Glutamatergic neuron (in vitro differentiated cells): ENCODE measurements at regions not wholly inside any gene's neighbourhood (a gene's known extent, or its start where the extent isn't known, plus 50 kb on each side); places are given as distances from the start of the nearest gene placed in this dataset.

Experiments used
- DNase-seq: peaks from one replicate; pipeline ENCODE4 v3.0.0; 2022
- H3K27ac Mint-ChIP-seq: one replicate; pipeline ENCODE4 v1.8.0; 2020; ENCODE audit warnings: mild to moderate bottlenecking, mixed read lengths, inconsistent platforms; ENCODE audit not compliant: unreplicated experiment
- H3K27me3 Mint-ChIP-seq: one replicate; pipeline ENCODE4 v1.8.0; 2020; ENCODE audit warnings: mild to moderate bottlenecking, moderate library complexity, mixed read lengths, inconsistent platforms; ENCODE audit not compliant: unreplicated experiment
- H3K36me3 Mint-ChIP-seq: one replicate; pipeline ENCODE4 v1.8.0; 2020; ENCODE audit warnings: mild to moderate bottlenecking, mixed read lengths, inconsistent platforms; ENCODE audit not compliant: unreplicated experiment
- H3K4me1 Mint-ChIP-seq: one replicate; pipeline ENCODE4 v1.8.0; 2020; ENCODE audit warnings: mild to moderate bottlenecking, low read depth, mixed read lengths, inconsistent platforms; ENCODE audit not compliant: unreplicated experiment
- H3K4me3 Mint-ChIP-seq: one replicate; pipeline ENCODE4 v1.8.0; 2020; ENCODE audit warnings: mild to moderate bottlenecking, mixed read lengths, inconsistent platforms; ENCODE audit not compliant: unreplicated experiment
- H3K9me3 Mint-ChIP-seq: one replicate; pipeline ENCODE4 v1.8.0; 2020; ENCODE audit warnings: mild to moderate bottlenecking, moderate library complexity, mixed read lengths, inconsistent platforms; ENCODE audit not compliant: unreplicated experiment
- CTCF ChIP-seq: fragments of 200-600 bp; sonication (generic); IDR thresholded peaks from one replicate; pipeline ENCODE4 v1.5.0; 2021; ENCODE audit not compliant: partially characterized antibody, unreplicated experiment

GRCh38 chr18:2281086-2281485 is 290.2 kb downstream of the METTL4 start:
- Mint-ChIP-seq H3K4me3 (no peak overlapping the region), H3K4me1 (no peaks in the 10 kb centered on the region), H3K36me3 (no peaks in the 10 kb centered on the region), H3K9me3 (no peaks in the 10 kb centered on the region), H3K27ac (no peak overlapping the region), H3K27me3 (no peaks in the 10 kb centered on the region)
- TF ChIP-seq CTCF: no peak
- no peak for DNase-seq

- no peaks in the 10 kb centered on the region for H3K36me3 Mint-ChIP-seq
- no peak overlapping the region for H3K27ac Mint-ChIP-seq
- H3K9me3 Mint-ChIP-seq: no peaks in the 10 kb centered on the region
- no peak for TF ChIP-seq CTCF
- no peak for DNase-seq
- no peaks in the 10 kb centered on the region for H3K4me1 Mint-ChIP-seq
- H3K4me3 Mint-ChIP-seq: no peak overlapping the region
- no peaks in the 10 kb centered on the region for H3K27me3 Mint-ChIP-seq
These were observed 289.6 kb downstream of the METTL4 start for GRCh38 chr18:2281523-2282199.

GRCh38 chr18:2293109-2293839 is 278.0 kb downstream of the METTL4 start:
- no peaks in the 10 kb centered on the region for H3K4me1 Mint-ChIP-seq
- no peak overlapping the region for H3K4me3 Mint-ChIP-seq
- H3K27ac Mint-ChIP-seq: no peak overlapping the region
- no peak for TF ChIP-seq CTCF
- no peak for DNase-seq
- H3K9me3 Mint-ChIP-seq: no peaks in the 10 kb centered on the region
- H3K36me3 Mint-ChIP-seq: no peaks in the 10 kb centered on the region
- H3K27me3 Mint-ChIP-seq: no peaks in the 10 kb centered on the region

GRCh38 chr18:2301316-2301715 is 270.0 kb downstream of the METTL4 start:
- H3K27me3 Mint-ChIP-seq: no peaks in the 10 kb centered on the region
- no peak for TF ChIP-seq CTCF
- no peaks in the 10 kb centered on the region for H3K4me1 Mint-ChIP-seq
- peaks cover 4% of the 10 kb centered on the region for H3K9me3 Mint-ChIP-seq
- H3K4me3 Mint-ChIP-seq: no peak overlapping the region
- no peak for DNase-seq
- no peaks in the 10 kb centered on the region for H3K36me3 Mint-ChIP-seq
- H3K27ac Mint-ChIP-seq: no peak overlapping the region

GRCh38 chr18:2302012-2302411 is 269.3 kb downstream of the METTL4 start:
- Mint-ChIP-seq H3K9me3 (peaks cover 4% of the 10 kb centered on the region), H3K4me3 (no peak overlapping the region), H3K27me3 (no peaks in the 10 kb centered on the region), H3K4me1 (no peaks in the 10 kb centered on the region), H3K27ac (no peak overlapping the region), H3K36me3 (no peaks in the 10 kb centered on the region)
- TF ChIP-seq CTCF: no peak
- DNase-seq: no peak
